ENCODE measurements at regions not wholly inside any gene's neighbourhood (a gene's known extent, or its start where the extent isn't known, plus 50 kb on each side); places are given as distances from the start of the nearest gene placed in this dataset.

DNA sequence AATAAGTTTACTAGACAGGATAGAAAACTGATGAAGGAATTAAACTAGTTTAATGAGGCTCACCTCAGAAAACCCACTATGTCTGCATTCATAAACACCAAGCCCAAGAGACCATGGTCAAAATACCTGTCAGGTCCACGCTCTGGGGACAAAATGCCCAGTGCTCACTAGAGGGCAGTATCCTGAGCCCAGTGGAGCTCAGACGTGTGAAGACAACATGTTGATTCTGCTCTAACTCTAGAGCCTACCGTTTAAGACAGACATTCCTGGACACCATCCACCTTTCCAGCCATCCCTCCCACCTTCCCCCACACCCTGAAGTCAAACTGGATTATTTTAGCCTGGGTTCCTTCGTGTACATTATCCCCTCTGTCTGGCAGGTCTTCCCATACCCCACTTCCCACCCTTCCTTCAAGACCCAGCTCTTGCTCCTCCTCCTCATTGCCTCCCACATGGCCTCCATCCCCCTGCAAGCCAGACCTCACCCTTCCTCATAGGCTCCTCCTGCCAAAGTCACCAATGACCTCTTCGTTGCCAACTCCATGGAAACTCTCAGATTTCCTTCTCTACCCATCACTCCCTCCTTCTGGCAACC, 142.3 kb upstream of the FSTL4 start:
- Histone ChIP-seq H3K27me3 (ENCODE audit: low read depth) (no peaks in the 10 kb centered on the region), H3K27ac (no peak overlapping the region), H3K4me3 (no peak overlapping the region), H3K36me3 (no peaks in the 10 kb centered on the region), H3K9me3 (no peaks in the 10 kb centered on the region), H3K4me1 (no peaks in the 10 kb centered on the region)
- ATAC-seq (peak; percentile 69), DNase-seq (no peak)
- intact Hi-C loops (cut with DNase I) = no loop called here
- TF ChIP-seq, protein P1, sequence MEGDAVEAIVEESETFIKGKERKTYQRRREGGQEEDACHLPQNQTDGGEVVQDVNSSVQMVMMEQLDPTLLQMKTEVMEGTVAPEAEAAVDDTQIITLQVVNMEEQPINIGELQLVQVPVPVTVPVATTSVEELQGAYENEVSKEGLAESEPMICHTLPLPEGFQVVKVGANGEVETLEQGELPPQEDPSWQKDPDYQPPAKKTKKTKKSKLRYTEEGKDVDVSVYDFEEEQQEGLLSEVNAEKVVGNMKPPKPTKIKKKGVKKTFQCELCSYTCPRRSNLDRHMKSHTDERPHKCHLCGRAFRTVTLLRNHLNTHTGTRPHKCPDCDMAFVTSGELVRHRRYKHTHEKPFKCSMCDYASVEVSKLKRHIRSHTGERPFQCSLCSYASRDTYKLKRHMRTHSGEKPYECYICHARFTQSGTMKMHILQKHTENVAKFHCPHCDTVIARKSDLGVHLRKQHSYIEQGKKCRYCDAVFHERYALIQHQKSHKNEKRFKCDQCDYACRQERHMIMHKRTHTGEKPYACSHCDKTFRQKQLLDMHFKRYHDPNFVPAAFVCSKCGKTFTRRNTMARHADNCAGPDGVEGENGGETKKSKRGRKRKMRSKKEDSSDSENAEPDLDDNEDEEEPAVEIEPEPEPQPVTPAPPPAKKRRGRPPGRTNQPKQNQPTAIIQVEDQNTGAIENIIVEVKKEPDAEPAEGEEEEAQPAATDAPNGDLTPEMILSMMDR (IDR thresholded peaks at IDR 0.05) = peak; percentile 55

DNA sequence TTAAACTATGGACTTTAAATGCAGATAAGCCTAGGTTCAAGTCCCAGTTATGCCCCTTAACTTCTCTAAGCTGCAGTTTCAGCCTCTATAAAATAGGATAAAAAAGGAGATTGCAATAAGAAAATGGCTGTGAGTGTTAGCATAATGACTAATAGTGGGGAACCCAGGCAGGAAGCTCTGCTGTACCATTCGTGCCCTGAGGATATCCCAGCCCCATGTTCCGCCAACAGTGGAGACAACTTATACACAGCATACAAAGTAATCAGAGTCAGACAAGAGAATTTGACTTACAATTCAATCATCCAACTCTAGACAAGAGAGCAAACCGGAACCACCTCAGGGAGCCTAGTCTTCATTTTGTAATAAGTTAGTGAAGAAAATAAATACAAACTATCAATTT, 141.5 kb upstream of the FSTL4 start:
- Histone ChIP-seq H3K9me3 (no peaks in the 10 kb centered on the region), H3K4me1 (no peaks in the 10 kb centered on the region), H3K4me3 (no peak overlapping the region), H3K36me3 (no peaks in the 10 kb centered on the region), H3K27ac (no peak overlapping the region), H3K27me3 (ENCODE audit: low read depth) (no peaks in the 10 kb centered on the region)
- no peak for DNase-seq
- TF ChIP-seq, protein P1 (IDR thresholded peaks at IDR 0.05) = no peak
- intact Hi-C loops (cut with DNase I) = no loop called here
- no peak for ATAC-seq

DNA sequence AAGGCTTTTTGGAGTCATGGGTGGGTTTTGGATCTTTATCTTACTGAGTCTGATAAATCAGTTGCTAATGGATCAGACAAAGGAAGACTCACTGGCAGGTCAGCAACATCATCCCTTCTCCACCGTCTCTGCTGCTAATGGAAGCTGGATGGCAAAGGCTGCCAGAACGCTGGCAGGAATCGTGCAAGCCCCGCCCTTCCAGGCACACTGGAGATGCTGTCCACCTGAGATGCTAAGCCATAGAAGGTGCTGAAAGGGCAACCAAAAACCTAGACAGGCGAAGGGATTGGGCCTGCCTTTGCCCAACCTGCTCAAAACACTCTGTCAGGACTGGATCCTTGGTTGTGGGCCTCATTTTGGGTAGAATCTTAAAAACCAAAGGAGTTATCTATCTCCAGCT, 139.5 kb upstream of the FSTL4 start:
- intact Hi-C loops (cut with DNase I) = no loop called here
- Histone ChIP-seq H3K4me3 (no peak overlapping the region), H3K9me3 (no peaks in the 10 kb centered on the region), H3K27me3 (ENCODE audit: low read depth) (no peaks in the 10 kb centered on the region), H3K27ac (no peak overlapping the region), H3K36me3 (no peaks in the 10 kb centered on the region), H3K4me1 (no peaks in the 10 kb centered on the region)
- ATAC-seq (no peak), DNase-seq (no peak)
- TF ChIP-seq, protein P1 (IDR thresholded peaks at IDR 0.05) = no peak

DNA sequence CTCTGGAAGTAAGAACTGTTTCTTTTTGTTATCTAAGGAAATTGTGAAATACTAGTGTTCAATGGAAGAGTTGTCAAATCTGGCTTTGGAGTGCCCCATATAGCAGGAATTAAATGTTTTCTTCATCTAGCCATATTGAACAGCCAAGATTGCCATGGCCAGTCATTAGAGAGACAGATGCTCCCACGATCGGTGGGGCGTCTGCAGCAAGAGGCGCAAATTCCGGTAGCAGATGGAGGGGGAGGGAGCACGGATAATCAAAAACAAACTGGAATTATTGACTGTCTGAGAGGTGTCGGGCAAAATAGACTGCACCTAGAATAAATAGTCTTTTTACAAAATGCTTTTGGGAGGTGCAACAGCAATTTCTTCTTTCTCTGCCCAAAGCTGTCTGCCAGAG, 139.1 kb upstream of the FSTL4 start:
- TF ChIP-seq, protein P1 (IDR thresholded peaks at IDR 0.05) = no peak
- DNase-seq (no peak), ATAC-seq (no peak)
- intact Hi-C loops (cut with DNase I) = no loop called here
- Histone ChIP-seq H3K36me3 (no peaks in the 10 kb centered on the region), H3K4me3 (no peak overlapping the region), H3K27ac (no peak overlapping the region), H3K4me1 (no peaks in the 10 kb centered on the region), H3K9me3 (no peaks in the 10 kb centered on the region), H3K27me3 (ENCODE audit: low read depth) (no peaks in the 10 kb centered on the region)

DNA sequence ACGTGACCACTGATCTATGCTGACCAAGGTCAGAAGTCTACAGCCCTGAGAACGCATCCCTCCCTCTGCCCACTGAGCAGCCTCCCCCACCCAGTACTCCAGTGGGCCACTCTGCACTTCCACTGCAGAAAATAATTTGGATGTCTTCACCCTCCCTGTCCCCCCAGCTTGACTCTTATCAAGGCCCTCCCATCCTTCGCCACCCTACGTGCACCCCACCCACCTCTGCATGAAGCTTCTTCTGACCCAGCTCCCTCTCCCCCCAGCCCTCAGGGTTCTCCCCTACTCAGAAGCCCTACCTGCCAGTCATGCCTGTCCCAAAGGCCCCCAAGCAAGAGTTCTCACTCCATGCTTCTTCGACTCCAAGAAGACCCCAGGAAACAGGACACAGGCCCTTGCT, 138.5 kb upstream of the FSTL4 start:
- no peaks in the 10 kb centered on the region for H3K4me1 ChIP-seq
- intact Hi-C loops (cut with DNase I) = no loop called here
- no peak overlapping the region for H3K27ac ChIP-seq
- TF ChIP-seq, protein P1 (IDR thresholded peaks at IDR 0.05) = no peak
- H3K36me3 ChIP-seq = no peaks in the 10 kb centered on the region
- no peak overlapping the region for H3K4me3 ChIP-seq
- DNase-seq (no peak), ATAC-seq (no peak)
- H3K9me3 ChIP-seq = no peaks in the 10 kb centered on the region
- no peaks in the 10 kb centered on the region for H3K27me3 ChIP-seq (ENCODE audit: low read depth)

DNA sequence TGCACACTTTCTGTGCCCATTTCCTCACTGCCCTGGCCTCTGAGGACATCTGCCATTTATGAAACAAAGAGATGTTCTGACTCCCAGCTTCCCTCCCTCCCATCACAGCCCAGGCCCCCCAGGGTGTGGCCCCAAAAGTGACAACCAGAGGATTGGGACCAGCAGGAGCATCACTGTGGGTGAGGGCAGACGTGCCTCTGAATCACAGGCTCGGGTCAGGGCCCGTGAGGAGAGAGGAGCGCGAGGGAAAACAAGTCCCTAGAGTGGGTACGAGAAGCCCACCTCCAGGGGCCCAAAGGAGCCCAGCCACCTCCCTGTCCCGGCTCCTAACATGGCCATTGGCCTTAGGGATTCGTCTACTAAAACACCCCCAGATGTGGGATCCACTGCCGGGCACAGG, 138.0 kb upstream of the FSTL4 start:
- H3K36me3 ChIP-seq = no peaks in the 10 kb centered on the region
- intact Hi-C loops (cut with DNase I) = no loop called here
- DNase-seq = no peak

More for the DNA sequence above, 138.0 kb upstream of the FSTL4 start:
- no peak for ATAC-seq
- Histone ChIP-seq H3K27ac (no peak overlapping the region), H3K27me3 (ENCODE audit: low read depth) (no peaks in the 10 kb centered on the region), H3K4me1 (no peaks in the 10 kb centered on the region), H3K9me3 (no peaks in the 10 kb centered on the region), H3K4me3 (no peak overlapping the region)
- TF ChIP-seq, protein P1 (IDR thresholded peaks at IDR 0.05) = no peak
